Fibroblast of skin of back (primary cell): ENCODE measurements at regions not wholly inside any gene's neighbourhood (a gene's known extent, or its start where the extent isn't known, plus 50 kb on each side); places are given as distances from the start of the nearest gene placed in this dataset.

Experiments
- DNase-seq: peaks from one replicate; pipeline ENCODE4 v3.0.0-alpha.2; 2013

DNA sequence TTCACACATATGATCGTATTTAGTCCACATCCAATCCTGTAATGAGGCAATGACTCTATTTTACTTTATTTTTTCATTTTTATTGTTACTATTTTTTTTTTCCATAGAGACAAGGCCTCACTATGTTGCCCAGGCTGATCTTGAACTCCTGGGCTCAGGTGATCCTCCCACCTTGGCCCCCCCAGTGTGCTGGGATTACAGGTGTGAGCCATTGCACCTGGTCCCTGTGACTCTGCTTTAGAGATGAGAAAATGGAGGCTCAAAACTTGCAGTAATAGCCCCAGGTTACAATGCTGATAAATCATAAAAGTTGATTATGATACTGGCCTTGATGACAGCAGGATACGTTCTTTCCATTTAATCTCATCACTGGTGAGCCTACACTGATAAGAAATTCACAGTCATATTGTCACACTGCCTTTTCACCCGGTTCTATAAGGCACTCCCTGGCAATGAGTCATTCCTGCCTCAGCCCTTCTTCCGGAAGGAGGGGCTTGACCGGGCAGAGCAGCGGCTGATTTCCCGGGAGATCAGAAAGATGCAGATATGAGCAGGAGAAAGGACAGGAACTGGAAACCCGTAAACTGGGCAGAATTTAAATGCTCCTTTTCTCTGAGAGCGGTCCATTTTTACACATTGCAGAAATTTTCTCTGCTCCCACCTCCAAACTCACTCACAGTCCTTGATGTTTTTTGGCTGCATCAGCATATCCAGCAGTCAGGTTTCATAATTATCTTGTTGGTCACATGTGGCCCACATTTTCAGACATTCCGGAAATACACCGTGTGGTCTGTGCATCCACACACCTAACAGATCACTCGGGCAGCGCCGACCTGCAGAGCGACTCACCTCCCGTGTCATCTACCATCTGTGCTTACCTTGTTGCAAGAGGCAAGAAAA lies 616.4 kb downstream of the EFNB2 start:
- peak; percentile 83 for DNase-seq

DNA sequence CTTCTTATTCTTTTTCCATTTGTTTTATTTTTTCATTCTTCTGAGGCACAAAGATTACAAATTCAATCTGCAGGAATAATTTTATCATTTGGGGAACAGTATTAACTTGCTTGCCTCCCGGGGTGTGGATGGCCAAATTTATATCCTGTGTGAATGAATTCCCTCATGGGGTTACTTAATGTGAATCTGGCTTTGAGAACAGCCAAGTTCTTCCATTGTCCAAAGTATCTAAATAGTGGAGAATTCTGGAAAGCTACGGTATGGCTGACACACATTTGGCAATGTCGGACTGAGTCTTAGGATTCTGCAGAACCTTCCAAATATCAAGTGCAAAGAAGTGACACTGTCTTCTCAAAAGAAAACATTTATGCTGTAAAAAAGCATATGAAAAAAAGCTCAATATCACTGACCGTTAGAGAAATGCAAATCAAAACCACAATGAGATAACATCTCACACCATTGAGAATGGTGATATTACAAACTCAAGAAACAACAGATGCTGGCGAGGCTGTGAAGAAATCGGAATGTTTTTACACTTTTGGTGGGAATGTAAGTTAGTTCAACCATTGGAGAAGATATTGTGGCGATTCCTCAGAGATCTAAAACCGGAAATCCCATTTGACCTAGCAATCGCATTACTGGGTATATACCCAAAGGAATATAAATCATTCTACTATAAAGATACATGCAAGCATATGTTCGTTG lies 620.2 kb downstream of the EFNB2 start:
- no peak for DNase-seq

DNA sequence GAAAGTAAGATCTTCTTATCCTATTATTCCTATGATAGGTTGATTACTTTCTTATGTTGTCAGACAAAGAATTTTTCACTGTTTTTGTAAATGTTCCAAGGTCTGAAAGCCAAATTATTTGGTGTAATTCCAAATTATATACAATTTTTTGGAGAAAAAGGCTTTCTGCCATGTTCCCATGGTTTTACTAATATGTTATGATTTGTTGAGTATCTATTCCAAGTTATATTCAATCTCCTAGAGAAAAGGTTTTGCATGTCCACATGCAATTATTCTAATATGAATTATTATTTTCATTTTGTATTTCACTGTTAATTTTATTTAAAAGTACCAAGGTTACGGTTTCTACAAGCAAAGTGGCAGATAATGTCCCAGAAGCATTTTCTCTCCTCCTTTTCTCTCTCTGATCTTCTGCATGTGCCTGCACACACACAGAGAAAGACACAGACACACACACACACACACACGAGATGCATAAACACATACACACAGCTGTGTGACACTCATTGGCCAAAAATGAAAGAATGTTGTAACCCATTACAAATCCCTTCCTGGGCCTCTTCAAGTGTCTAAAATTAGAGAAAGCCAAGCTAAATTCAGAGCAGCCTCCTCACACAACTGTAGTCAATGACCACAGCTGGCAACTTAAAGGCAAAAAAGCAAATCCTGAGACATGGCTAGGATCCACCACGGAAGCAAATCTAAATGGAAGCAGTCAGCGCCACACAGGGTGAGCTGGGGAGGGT lies 621.0 kb downstream of the EFNB2 start:
- DNase-seq = peak; percentile 82

DNA sequence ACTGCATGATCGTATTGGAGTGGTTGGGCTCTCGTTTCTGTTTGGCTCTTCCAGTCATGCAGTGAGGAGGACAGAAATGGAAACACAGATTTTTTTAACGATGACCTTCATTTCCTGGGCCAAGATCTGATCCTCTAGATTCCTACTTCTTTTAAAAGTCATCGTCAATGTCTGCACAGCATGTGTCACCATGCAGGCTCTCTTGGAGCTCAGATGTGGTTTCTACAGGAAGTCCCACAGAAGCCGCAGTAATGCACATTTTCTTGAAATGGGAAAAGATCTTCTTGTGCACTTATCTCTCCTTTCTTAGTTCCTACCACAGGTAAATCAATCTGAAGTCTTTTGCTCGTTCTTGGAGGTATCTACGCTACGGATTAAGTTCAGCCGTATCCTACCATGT lies 626.9 kb downstream of the EFNB2 start:
- peak; percentile 69 for DNase-seq

DNA sequence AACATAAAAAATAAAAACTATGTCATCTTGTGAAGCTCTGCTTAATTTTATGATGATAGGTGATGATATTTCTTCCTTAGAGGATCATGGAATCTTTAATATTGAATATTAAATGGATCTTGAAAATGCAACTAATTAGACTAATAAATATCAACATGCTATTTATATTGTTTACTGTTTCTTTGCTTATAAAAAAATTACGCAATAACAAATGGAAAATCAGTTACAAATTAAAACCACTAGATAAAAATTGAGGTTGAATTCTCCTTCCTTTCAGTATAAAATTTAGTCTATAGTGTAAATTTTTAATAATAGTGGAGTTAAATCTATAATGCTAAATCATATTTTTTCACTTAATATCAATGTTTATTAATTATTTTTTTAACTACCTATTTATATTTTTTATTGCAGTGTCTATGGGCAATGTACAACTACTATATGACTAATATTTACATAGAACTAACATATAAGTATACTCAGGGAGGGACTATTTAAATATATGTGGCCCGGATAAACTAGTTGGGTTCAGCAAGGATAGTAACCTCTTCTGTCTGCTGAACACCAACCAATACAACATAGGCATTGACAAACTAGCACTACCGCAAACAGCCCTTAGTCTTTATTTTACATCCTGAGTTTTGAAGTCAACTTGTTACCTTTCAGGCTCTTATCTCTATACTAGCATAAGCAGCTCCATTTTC lies 628.0 kb downstream of the EFNB2 start:
- DNase-seq = no peak

DNA sequence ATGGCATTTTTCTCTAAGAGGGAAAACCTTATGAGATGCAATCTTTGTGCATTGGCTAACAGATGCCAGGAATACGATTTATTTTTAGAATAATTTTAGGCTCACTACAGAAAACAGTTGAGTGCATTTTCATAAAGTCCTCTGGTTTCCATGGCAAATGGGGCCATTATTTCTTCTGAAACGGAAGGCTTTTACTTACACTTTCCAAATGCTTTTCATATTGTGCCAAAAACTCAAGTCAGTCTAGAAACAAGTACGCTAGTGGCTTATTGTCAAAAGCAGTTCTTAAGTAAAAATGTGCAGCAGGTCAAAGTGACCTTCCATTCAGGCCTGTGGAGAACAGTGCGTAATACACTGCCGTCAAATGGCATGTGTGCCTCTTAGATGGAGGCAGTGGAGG lies 628.7 kb downstream of the EFNB2 start:
- DNase-seq = no peak

DNA sequence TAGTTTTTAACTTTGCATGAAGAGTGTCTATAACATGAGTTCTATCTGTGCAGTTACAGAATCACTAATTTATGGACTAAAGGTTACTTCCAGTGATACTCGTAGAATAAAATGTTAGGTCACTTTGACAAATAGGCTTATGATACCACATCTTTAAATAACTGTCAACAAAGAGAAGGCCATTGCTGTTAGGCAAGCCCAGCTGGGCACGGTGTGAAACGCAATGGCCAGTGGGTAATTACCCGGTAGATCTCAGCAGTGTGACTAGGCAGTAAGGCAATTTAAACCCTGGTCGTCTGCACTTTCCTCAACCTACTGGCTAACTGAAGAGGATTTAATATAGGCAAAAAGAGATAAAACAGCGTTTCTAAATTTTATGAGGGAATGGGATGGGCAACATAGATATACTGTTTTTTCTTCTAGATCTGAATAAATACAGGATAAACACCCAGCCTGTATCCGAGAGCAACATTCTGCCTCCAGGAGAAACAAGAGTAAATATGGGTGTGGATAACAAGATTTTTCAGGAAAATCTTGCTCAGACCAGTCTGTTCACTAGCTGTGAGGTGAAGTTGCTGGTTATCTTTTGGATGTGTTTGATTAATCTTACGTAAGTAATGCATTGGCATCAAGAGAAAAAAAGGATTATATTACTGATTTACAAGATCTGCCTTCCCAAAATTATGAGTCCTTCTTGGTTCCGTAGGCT lies 631.3 kb downstream of the EFNB2 start:
- no peak for DNase-seq

DNA sequence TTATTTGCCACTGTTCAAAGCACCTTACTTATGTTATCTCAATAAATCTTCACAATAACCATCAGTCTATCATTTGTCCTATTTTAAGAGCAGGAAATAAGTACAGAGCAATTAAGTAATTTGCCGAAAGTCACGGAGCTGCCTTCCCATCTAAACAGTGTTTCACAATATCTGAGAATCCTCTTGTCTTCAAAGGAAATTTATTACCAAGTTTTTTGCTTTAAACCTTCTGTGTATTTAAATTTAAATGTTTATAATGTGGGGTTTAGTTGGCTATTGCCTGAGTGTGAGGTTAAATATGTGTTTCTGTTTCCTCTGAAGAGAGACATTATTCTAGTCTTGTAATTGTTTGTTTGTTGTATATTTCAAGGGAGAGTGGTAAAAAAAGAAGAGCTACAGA lies 633.1 kb downstream of the EFNB2 start:
- DNase-seq = no peak

DNA sequence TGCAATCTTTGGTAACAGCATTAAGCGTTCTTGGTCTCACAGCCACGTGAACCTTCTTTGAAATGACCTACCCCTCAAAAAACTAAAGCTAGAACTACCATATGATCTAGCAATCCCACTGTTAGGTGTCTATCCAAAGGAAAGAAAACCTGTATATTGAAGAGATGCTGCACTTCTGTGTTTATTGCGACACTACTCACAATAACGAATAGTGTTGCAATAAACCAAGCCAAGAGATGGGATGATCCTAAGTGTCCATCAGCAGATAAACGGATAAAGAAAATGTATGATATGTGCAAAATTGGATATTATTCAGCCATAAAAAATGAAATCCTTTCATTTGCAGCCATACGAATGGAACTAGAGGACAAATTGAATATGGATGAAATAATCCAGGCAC lies 637.9 kb downstream of the EFNB2 start:
- DNase-seq = no peak

DNA sequence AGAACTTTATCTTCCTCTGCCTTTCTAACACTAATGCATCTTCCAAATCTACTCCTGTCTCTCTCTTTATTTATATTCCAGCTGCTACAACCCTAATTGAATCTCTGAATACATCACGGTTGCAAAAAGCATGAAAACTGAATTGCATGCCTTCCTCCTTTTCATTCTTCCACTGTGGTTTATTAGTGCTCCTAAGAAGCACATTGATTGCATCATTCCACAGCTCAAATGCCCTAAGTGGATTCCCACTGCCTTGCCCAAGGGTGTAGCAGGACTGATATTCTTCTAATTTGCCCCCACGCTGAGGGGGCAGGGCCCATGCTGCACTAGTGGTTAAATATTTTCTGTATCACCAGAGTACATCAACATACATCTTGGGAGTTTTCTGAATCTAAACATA lies 640.8 kb downstream of the EFNB2 start:
- DNase-seq = no peak

DNA sequence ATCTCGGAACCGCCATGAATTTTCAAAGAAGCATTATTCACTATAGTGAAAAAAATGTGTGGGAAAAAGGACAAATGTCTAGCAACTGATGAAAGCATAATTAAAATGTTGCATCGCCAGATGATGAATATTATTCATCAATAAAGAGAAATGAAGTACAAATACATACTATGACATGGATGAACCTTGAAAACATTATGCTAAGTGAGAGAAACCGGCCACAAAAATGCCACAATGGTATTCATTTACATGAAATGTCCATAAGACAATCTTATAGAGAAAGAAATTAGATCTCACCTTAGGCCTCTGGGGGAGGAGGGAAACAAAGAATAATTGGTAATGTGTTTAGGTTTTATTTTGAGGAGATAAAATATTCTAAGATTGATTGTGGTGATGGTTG lies 645.0 kb downstream of the EFNB2 start:
- DNase-seq = no peak

DNA sequence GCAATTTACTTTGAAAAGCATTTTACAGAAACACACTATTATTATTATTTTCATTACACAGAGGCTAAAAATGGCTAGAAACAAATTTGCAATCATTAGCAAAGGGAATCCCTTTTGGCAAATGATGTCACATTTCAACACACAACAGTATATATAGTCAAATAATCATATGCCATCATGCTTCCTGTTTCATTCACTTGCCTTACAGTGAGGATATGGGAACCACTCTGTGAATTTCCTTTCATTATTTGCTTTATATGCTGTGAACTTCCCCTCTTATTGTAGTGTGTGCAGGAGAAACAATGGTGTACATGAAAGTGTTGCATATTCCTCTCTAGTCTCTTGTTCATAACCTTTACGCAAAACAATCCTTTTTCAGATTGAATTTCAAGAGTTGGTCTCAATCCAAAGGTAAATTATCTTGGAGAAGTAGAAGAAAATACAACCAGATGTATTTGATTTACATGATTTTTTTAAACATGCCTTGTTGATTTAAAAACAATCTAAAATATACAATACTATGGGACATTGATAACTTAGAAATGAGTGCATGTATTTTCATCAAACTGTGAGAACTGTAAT lies 657.3 kb downstream of the EFNB2 start:
- no peak for DNase-seq

DNA sequence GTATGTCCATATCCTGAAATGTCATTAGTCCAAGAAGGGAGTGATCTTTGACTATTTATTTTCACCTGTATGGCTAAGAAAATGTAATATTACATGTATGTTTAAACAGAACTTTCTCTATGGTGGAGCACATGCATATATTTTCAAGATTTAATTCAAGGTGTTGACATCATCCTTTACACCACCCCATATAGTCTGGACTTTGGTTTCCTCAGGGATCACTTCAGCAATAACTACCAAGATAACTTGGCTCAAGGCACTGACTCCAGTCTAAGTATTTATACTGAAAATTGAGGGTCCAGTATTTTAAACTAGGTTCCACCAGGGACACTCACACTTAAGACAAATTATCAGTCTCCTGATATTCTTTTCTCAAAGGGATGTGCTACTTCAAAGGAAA lies 660.6 kb downstream of the EFNB2 start:
- no peak for DNase-seq

DNA sequence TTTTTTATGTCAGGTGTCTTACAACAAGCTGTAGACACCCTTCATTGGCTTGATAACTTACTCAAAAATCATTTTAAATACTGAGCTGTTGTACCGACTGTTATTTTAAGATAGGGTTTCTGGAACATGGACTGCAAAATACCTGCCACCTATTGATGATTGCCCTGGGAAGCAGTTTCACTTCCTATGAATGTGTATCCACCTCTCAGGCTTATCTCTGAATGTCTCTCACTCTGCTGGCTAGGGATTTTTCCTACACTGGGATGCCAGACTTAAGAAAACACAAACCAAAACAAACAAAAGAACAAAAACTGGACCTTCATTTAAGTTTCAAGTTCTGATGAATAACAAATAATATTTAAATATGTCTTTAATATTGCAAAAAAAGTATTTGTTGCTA lies 663.7 kb downstream of the EFNB2 start:
- no peak for DNase-seq

DNA sequence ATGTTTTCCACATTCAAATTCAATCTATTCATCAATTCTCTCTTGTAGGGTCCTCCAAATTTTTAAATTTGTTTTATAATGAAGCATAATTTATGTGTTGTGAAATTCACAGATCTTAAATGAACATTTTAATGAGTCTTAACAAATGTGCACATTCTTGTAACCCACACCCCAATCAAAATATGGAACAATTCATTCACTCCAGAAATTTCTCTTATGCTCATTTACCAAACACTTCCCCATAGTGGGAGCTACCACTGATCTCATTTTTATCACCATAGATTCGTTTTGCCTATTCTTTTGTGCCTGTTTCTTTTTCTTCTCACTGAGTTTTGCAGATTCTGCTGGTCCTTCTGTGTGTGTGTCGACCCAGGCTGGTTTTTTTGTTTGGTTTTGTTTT lies 664.1 kb downstream of the EFNB2 start:
- DNase-seq = no peak

DNA sequence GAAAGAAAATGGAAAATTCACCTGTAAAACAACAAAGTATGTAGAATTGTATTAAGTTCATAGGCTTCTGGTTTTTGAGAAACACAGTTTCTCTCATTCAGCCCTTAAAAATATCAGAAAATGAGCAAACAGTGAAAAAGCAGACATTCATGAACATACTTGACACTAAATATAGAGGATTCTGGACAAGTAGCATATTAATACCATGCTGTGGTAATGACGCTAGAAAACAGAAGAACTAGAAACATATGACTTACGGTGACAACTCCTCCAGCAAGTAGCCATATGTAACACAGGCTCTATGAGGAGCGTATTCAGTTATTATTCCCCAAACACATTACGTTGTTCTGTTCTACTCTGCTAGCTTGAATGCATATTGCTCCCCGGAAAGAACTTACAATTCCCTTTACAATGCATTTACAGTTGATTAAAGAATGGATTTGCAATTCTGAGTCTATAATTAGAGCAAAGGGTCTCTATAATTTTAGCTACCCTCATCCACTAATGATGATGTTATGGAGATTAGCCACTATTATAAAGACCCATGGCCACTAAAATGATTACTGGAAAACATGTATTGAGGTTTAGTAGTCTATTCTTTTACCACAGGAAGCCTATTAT lies 672.1 kb downstream of the EFNB2 start:
- DNase-seq = no peak

DNA sequence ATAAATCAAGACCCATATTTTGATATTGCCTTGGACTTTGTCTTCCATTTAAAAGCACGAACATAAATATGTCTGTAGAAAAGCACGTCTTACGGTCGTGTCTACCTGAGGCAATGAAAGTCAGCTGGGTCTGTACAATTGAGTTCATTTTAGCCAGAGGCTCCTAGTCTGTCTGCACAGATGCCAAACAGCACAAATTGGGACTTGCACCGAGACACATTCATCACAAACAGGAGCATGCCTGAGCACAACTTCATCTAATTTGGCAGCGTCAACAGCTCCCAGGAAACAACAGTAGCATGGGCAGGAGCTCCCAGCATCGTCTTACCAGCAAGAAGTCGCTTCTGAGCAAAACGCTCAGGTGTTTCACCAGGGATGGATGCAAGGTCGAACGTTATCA lies 687.0 kb downstream of the EFNB2 start:
- no peak for DNase-seq

DNA sequence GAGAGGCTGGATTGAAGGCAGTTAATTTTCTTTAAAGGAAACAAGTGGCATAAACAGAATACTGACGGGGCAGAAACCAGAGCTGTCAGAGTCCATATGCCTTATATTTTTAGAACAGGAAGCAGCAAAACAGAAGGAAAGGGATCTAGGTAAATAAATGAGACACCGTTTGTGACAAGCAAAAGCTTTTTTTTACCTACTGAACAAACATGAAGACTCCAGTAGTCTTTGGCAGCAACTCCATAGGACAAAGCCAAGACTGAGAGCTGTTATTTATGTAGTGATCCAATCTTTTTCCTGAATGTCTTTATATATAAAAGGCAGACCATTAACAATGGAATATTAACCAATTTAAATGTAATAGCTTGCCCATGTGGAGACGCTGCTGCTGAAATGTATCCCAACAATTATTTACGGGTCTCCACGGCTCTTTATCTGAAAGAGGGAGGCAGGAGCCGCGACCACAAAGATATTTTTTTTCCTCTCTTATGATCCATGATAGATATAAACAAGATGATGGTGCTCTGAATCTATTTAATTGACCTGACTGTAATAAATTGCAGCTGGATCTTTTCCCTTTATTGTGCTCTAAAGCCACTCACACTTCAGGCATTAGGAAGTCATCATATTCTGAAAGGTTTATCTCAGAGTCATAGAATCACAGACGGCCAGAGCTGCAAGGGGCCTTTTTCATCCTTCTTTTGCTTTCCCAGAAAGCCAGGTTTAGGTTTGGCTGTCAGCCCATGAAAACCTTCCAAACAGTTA lies 687.8 kb downstream of the EFNB2 start:
- peak; percentile 7 for DNase-seq

DNA sequence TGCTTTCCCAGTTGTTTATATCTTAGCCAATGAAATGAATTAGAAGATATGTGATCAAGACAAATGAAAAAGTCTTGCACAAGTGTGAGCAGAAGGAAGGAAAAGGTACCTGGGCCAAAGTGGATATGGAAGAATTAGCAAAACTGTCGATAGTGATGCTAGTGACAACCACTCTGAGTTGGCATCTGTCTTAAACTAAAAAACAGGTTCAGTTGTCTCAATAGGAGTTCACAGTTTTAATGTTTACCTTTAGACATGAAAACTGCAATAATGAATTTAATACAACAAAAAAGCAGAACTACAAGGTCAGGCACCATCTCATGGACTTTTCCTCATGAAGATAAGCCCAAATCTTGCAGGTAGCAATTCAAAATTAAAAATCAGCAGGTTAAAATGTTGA lies 688.5 kb downstream of the EFNB2 start:
- DNase-seq = no peak

DNA sequence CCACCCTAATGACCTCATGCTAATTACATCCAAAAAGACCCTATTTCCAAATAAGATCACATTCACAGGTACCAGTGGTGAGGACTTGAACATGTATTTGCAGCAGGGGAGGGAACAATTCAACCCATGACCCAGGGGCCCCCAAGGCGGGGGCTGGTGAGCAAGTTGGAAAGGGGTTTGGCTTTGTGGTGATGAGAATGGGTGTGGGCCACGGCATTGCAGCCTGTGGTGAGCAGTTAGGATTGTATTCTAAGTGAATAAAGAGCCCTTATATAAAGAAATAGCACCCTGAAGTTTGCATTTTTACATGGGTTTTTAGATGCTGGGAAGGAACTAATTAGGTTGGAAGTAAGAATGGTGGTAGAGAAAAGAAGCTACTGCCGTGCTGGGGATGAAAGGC lies 694.2 kb downstream of the EFNB2 start:
- no peak for DNase-seq

DNA sequence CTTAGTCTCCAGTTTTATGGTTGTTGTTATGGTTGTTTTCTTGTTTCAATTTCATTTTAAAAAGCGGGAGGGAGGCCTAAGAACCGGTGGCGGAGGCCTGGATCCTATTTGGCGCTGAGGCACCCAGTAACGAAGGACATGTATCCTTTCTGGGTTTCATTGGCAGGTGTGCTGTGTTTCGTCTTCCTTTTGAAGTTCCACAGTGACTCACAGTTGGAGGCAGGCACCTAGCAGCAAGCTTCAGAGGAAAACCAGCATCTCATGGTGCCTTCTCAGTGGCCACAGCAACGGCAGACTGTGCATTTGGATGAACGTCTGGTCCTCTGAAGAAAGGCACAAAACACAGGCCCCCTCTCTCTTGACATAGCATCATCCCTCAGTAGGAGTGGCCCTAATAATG lies 697.2 kb downstream of the EFNB2 start:
- DNase-seq = no peak
